ENCODE measurements at regions not wholly inside any gene's neighbourhood (a gene's known extent, or its start where the extent isn't known, plus 50 kb on each side); places are given as distances from the start of the nearest gene placed in this dataset.
A peak's percentile ranks its signal among the peaks of the same experiment; 100 is the strongest.

- TF ChIP-seq ZBTB46 (CRISPR knock-in tag; IDR thresholded peaks at IDR 0.05; ENCODE audit: borderline replicate concordance), result no peak
- TF ChIP-seq, protein P1, sequence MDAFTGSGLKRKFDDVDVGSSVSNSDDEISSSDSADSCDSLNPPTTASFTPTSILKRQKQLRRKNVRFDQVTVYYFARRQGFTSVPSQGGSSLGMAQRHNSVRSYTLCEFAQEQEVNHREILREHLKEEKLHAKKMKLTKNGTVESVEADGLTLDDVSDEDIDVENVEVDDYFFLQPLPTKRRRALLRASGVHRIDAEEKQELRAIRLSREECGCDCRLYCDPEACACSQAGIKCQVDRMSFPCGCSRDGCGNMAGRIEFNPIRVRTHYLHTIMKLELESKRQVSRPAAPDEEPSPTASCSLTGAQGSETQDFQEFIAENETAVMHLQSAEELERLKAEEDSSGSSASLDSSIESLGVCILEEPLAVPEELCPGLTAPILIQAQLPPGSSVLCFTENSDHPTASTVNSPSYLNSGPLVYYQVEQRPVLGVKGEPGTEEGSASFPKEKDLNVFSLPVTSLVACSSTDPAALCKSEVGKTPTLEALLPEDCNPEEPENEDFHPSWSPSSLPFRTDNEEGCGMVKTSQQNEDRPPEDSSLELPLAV (CRISPR knock-in tag; conservative IDR thresholded peaks at IDR 0.05; ENCODE audit: low read depth), result no peak
- TF ChIP-seq CBX2 (IDR thresholded peaks at IDR 0.05; ENCODE audit: low read depth, low read length), result no peak
- TF ChIP-seq CBX2 (CRISPR knock-in tag; IDR thresholded peaks at IDR 0.05; ENCODE audit: low read depth), result no peak; the same call in 1 of the 2 replicates
- 0 out of 2 replicates have a peak, but pooled peaks have one; percentile 6 for TF ChIP-seq TSC22D2 (CRISPR knock-in tag; IDR thresholded peaks at IDR 0.05; ENCODE audit: borderline replicate concordance)
- peak; percentile 46; the same call in 1 of the 2 replicates for TF ChIP-seq ZNF614 (CRISPR knock-in tag; IDR thresholded peaks at IDR 0.05; ENCODE audit: borderline replicate concordance)
- no peak for TF ChIP-seq ZNF557 (CRISPR knock-in tag; IDR thresholded peaks at IDR 0.05)
- no peak for TF ChIP-seq KDM3A (CRISPR knock-in tag; IDR thresholded peaks at IDR 0.05; ENCODE audit: low read depth)
- TF ChIP-seq, protein P2, sequence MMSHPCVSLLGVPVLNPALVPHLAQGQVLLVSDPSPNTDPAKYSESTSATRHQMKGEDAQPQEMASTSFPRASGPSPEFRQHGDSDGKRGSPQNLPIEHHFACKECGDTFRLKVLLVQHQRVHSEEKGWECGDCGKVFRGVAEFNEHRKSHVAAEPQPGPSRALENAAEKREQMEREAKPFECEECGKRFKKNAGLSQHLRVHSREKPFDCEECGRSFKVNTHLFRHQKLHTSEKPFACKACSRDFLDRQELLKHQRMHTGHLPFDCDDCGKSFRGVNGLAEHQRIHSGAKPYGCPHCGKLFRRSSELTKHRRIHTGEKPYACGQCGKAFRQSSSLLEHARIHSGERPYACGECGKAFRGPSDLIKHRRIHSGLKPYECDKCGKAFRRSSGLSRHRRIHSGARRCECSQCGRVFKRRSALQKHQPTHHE (CRISPR knock-in tag; IDR thresholded peaks at IDR 0.05; ENCODE audit: borderline replicate concordance), result no peak
- TF ChIP-seq ZNF605 (CRISPR knock-in tag; IDR thresholded peaks at IDR 0.05), result no peak
- TF ChIP-seq ZBTB38 (CRISPR knock-in tag; IDR thresholded peaks at IDR 0.05), result no peak
- TF ChIP-seq ZNF546 (CRISPR knock-in tag; conservative IDR thresholded peaks at IDR 0.05), result 0 out of 2 replicates have a peak, but pooled peaks have one; percentile 63
- 0 out of 2 replicates have a peak, but pooled peaks have one; percentile 17 for TF ChIP-seq FOXA3 (CRISPR knock-in tag; IDR thresholded peaks at IDR 0.05)
- TF ChIP-seq, protein P3, sequence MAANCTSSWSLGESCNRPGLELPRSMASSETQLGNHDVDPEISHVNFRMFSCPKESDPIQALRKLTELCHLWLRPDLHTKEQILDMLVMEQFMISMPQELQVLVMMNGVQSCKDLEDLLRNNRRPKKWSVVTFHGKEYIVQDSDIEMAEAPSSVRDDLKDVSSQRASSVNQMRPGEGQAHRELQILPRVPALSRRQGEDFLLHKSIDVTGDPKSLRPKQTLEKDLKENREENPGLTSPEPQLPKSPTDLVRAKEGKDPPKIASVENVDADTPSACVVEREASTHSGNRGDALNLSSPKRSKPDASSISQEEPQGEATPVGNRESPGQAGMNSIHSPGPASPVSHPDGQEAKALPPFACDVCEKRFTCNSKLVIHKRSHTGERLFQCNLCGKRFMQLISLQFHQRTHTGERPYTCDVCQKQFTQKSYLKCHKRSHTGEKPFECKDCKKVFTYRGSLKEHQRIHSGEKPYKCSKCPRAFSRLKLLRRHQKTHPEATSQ (CRISPR knock-in tag; IDR thresholded peaks at IDR 0.05; ENCODE audit: borderline replicate concordance), result no peak
- TF ChIP-seq NRL (CRISPR knock-in tag; IDR thresholded peaks at IDR 0.05; ENCODE audit: borderline replicate concordance), result no peak
- no peak for TF ChIP-seq YY1 (IDR thresholded peaks at IDR 0.05; ENCODE audit: insufficient read depth, insufficient replicate concordance, low read depth, low read length)
- peak; percentile 86 for TF ChIP-seq CTCF (CRISPR knock-in tag; IDR thresholded peaks at IDR 0.05)
- TF ChIP-seq ZNF280B (CRISPR knock-in tag; IDR thresholded peaks at IDR 0.05; ENCODE audit: borderline replicate concordance), result no peak
Observed at GRCh38 chr20:22453244-22454080, 130.9 kb downstream of the FOXA2 start (continued).

Data from HepG2 (cell line).